ENCODE measurements at regions not wholly inside any gene's neighbourhood (a gene's known extent, or its start where the extent isn't known, plus 50 kb on each side); places are given as distances from the start of the nearest gene placed in this dataset.

GRCh38 chr3:135805752-135806151 lies 159.8 kb upstream of the PPP2R3A start:
- no peak for DNase-seq

GRCh38 chr3:135806317-135806716 lies 159.2 kb upstream of the PPP2R3A start:
- DNase-seq: peak in 1 of 2 experiments; percentile 35

DNA sequence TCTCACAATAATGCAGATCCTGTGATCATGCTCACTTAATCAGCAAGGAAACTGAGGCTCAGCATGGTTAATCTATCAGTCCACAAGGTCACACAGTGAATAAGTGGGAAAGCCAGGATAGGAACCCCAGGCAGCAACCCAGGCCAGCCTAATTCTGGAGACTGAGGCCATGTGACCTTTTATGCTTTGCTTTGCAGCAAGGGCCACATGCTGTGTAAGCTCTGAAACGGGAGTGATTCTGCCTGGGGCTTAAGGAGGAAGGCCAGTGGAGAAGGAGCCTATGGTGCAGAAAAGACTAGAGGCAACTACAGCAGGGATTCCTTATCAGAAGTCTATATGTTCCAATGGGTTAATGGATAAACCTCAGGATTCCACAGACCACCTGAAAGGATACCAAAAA lies 157.6 kb upstream of the PPP2R3A start:
- no peak for DNase-seq

DNA sequence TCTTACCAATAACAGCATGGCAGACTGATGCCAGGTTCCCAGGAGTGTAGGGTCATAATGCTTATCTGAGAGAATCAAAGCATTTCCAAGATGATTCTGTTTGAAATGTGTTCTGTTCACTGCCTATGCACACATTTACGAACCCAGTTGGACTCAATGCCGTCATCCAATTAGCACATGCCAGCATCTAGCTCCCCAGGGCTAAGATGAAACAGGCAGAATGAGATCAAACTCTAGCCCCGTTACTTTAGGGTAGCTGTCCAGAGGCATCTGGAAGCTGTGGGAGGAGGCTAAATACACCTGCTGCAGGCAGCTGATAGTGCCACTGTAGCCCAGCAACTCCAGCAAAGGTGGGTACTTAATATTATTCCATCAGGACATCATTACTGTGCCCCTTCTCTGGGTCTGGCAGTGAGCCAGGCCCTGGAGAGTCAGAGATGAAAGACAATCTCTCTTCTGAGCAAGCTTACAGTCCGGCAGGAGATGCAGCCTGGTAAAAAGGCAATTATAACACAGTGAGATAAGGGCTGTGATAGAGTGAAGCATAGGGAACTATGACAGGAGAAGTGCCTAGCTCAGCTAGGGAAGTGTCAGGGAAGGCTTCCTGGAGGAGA lies 156.4 kb upstream of the PPP2R3A start:
- DNase-seq: peak; percentile 18 to 77

- no peak for DNase-seq
Observed at GRCh38 chr3:135811651-135812050, 153.9 kb upstream of the PPP2R3A start.

- DNase-seq: no peak
Observed at GRCh38 chr3:135812057-135812456, 153.5 kb upstream of the PPP2R3A start.

- DNase-seq: no peak
Observed at GRCh38 chr3:135834465-135834864, 131.1 kb upstream of the PPP2R3A start.

- DNase-seq: no peak
Observed at GRCh38 chr3:135837977-135838631, 127.4 kb upstream of the PPP2R3A start.

- DNase-seq: no peak
Observed at GRCh38 chr3:135840436-135840835, 125.1 kb upstream of the PPP2R3A start.

DNA sequence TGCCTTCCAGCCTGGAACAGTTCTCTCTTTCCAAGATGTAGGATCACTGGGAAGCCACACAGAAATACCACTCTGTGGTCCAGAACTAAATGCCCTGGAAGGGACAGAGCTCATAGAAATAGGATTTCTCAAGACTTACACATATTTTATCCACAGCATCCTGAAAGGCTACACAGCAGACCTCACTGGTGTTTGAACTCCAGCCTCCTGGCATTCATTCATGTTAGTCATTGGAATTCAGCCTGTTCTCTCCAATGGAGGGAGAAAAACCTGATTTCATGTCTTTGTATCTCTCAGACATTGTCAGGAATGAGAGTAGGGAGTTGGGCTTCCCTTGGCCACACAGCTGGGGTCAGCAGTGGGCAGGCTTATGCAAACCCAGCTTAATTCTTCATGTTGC lies 121.1 kb upstream of the PPP2R3A start:
- no peak for DNase-seq

DNA sequence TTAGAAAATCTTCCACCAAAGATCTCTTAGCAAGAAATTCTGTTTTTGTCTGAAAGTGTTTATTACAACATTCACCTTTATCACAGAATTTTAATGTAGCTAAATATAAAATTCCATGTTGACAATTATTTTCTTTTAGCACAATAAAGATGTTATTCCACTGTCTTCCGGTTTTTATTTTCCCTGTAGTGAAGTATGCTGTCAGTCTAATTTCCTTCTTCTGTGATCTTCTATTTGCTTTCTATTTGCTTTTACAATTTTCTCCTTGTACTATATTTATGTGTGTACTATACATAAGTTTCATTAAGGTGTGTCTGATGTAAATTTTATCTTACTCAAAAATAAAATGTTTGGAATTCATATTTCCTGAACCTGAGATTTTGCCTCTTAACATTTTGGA lies 117.5 kb upstream of the PPP2R3A start:
- no peak for DNase-seq

DNA sequence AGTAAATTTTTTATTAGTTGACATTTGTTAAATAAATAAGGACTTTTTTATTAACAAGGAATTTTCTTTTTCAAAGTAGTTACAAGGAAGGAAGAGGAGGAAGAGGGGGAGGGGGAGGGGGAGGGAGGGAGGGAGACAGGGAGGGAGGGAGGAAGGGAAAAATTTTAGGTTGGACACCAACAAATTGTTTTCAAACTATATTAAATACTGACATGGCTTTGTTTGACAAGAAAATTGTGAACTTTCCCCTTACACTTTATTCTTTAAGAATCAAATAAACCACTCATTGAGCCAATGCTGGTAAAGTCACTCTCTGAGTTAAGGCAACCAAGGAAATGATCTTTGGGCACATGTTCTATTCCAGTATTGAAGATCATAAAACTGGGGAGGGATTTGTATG lies 115.7 kb upstream of the PPP2R3A start:
- no peak for DNase-seq

GRCh38 chr3:135851201-135852081 lies 114.1 kb upstream of the PPP2R3A start:
- no peak for DNase-seq

DNA sequence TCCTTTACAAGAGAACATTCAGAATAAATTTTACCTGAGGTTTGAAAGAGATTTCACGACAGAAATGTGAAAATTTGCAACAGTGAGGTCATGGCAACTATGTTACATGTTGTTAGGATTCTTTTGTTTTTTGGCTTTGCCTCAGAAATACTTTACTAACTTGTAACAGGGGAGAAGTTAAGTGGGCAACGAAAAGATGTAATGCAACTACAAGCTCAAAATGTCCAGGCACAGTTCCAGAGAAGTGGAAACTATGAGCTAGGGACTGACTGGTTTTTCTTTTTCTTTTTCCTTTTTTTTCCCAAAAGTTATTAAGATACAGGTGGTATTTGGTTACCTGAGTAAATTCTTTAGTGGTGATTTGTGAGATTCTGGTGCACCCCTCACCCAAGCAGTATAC lies 111.5 kb upstream of the PPP2R3A start:
- no peak for DNase-seq

GRCh38 chr3:135860761-135861160 lies 104.8 kb upstream of the PPP2R3A start:
- DNase-seq: peak; percentile 73 to 79

DNA sequence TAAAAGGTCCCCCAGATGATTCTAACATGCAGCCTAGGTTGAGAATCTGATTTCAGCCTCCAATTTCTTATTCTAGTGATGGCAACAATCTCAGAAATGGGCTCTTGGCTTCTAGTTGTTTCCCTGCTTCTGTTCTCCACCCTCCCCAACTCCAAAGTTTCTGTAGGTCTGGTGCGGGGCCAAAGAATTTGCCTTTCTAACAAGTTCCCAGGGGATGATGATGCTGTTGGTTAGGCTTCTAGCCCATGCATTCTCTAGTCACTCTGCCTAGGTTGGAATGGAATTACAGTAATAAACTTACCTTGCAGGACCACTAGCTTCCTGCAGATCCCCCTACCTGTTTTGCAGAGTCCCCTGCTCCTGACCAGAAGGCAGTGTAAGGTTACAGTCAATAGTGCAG lies 103.2 kb upstream of the PPP2R3A start:
- no peak for DNase-seq

- DNase-seq: no peak
Observed at GRCh38 chr3:135864060-135864459, 101.5 kb upstream of the PPP2R3A start.

DNA sequence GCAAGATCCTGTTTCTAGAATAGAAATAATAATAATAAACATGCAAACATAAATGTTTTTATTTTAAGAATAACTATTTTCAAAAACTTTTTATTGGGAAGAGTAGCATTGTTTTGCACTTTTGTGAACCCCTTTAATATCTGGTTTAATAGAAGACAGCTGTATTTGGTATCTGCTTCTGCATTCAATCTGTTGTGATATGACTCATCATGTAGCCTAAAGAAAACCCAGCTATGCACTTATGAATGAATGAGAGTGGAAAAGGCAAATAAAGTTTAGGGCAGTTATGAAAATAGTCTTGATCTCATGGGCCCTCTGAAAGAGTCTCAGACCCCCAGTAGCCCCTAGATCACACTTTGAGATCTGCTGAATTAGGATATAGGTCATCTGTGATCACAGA lies 100.4 kb upstream of the PPP2R3A start:
- DNase-seq: no peak

- no peak for DNase-seq
Observed at GRCh38 chr3:135865553-135865952, 100.0 kb upstream of the PPP2R3A start.

DNA sequence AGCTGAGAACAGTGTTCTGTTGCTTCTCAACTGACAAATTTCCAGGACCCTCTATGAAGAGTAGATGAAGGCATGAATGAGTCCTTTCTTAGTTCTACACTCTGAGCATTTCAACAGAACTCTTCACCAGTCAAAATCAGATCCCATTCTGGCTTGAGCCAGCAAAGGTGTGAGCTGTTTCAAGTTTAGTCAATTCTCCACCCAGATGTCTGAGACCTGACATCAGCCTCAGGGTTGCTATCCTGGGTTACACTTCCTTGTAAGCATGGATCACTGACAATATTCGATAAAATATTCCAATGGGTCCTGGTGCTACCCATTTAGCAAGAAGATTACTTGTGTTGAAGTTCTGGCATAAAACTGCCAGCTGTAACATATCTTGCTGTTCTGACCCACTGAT lies 97.6 kb upstream of the PPP2R3A start:
- no peak for DNase-seq

DNA sequence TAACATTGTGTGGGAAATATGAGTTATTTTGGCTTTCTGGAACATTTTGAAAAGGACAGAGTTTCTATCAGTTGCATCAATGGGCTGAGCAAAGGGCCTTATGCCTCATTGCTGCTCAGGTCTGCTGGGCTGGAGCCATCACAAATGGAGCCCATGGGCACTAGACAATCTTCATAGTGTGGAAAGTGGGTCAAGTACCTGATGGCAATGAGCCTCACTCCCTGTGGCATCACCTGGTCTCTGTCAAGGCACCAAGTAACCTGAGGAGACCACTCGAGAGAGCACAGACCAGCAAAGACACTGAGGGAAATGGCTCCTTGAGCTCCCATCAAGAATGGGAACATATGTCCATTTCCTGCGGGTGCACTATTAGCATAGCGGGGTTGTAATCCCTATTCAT lies 96.7 kb upstream of the PPP2R3A start:
- peak; percentile 97 to 99 for DNase-seq

- DNase-seq: peak; percentile 11 to 24
Observed at GRCh38 chr3:135869439-135870105, 96.0 kb upstream of the PPP2R3A start.

- no peak for DNase-seq
Observed at GRCh38 chr3:135871311-135871710, 94.2 kb upstream of the PPP2R3A start.
